ENCODE measurements at regions not wholly inside any gene's neighbourhood (a gene's known extent, or its start where the extent isn't known, plus 50 kb on each side); places are given as distances from the start of the nearest gene placed in this dataset.
"Not testable (repeated sequence)": the region's sequence is repeated elsewhere in the genome, so short reads cannot be mapped to it uniquely, and the experiment has no call there.

- Mint-ChIP-seq H3K27me3 (ENCODE audit: insufficient read depth, unreplicated experiment) (no peaks in the 10 kb centered on the region), H3K9me3 (ENCODE audit: unreplicated experiment) (peaks cover 15% of the 10 kb centered on the region), H3K4me3 (ENCODE audit: unreplicated experiment) (peak overlapping the region; percentile 94), H3K36me3 (ENCODE audit: insufficient read depth, unreplicated experiment) (peaks cover 7% of the 10 kb centered on the region), H3K4me1 (ENCODE audit: low read depth, unreplicated experiment) (peaks cover 13% of the 10 kb centered on the region), H3K27ac (ENCODE audit: unreplicated experiment) (peak overlapping the region; percentile 15)
- intact Hi-C loops (cut with micrococcal nuclease; ENCODE audit: unreplicated experiment) = loop anchor here (5.0 kb wide), 1 partner anchor 470 kb away; no protein-coding TSS in a partner anchor
- POLR2A ChIA-PET = no interaction called here
- BruUV-seq (replicated peaks) = no TSS peak
- TF ChIP-seq CTCF (IDR thresholded peaks at IDR 0.05; ENCODE audit: insufficient read depth in 1 of 2, low read depth in 1 of 2, low read length in 1 of 2, severe bottlenecking in 1 of 2, unreplicated experiment in 1 of 2) = peak; percentile 22 to 31
- peaks cover 4% of the 10 kb centered on the region; the same call in 1 of the 2 replicates for H3K9me3 ChIP-seq
- CTCF ChIA-PET = no interaction called here
- peak in 1 of 2 experiments; percentile 8 for DNase-seq
- H3K36me3 ChIP-seq (ENCODE audit: control insufficient read depth, insufficient read depth, low read length) = no peaks in the 10 kb centered on the region
- 0 out of 2 replicates have a peak, but pooled peaks cover 3% of the 10 kb centered on the region for H3K4me1 ChIP-seq
- no peaks in the 10 kb centered on the region for H3K27me3 ChIP-seq (replicated peaks; ENCODE audit: control insufficient read depth, insufficient read depth, low read length)
- H3K4me3 ChIP-seq (ENCODE audit: low read depth, low read length) = no peak overlapping the region
These were observed 1074.2 kb upstream of the NOVA1 start for GRCh38 chr14:27672047-27672446.

- peak overlapping the region; percentile 41 for H3K4me3 ChIP-seq (ENCODE audit: low read depth, low read length)
- CTCF ChIA-PET; H3K36me3 Mint-ChIP-seq (ENCODE audit: insufficient read depth, unreplicated experiment); H3K9me3 ChIP-seq; H3K36me3 ChIP-seq (ENCODE audit: control insufficient read depth, insufficient read depth, low read length); H3K27me3 ChIP-seq (replicated peaks; ENCODE audit: control insufficient read depth, insufficient read depth, low read length); H3K4me1 ChIP-seq; POLR2A ChIA-PET; H3K27me3 Mint-ChIP-seq (ENCODE audit: insufficient read depth, unreplicated experiment): not testable (repeated sequence)
- Mint-ChIP-seq H3K9me3 (ENCODE audit: unreplicated experiment) (peaks cover 15% of the 10 kb centered on the region), H3K4me1 (ENCODE audit: low read depth, unreplicated experiment) (peaks cover 13% of the 10 kb centered on the region), H3K4me3 (ENCODE audit: unreplicated experiment) (peak overlapping the region; percentile 94), H3K27ac (ENCODE audit: unreplicated experiment) (peak overlapping the region; percentile 94)
- TSS peak; percentile 51 for BruUV-seq (replicated peaks)
- intact Hi-C loops (cut with micrococcal nuclease; ENCODE audit: unreplicated experiment) = loop anchor here (5.0 kb wide), 1 partner anchor 469 kb away; no protein-coding TSS in a partner anchor
- peak; percentile 68 to 78 for DNase-seq
These were observed 1075.2 kb upstream of the NOVA1 start for GRCh38 chr14:27672811-27673737.

GRCh38 chr14:27686137-27686536 is 1080.5 kb upstream of the FOXG1 start:
- no peak for TF ChIP-seq CTCF (IDR thresholded peaks at IDR 0.05; ENCODE audit: insufficient read depth in 1 of 2, low read depth in 1 of 2, low read length in 1 of 2, severe bottlenecking in 1 of 2, unreplicated experiment in 1 of 2)
- intact Hi-C loops (cut with micrococcal nuclease; ENCODE audit: unreplicated experiment) = no loop called here
- Mint-ChIP-seq H3K9me3 (ENCODE audit: unreplicated experiment) (no peaks in the 10 kb centered on the region), H3K4me1 (ENCODE audit: low read depth, unreplicated experiment) (no peaks in the 10 kb centered on the region), H3K4me3 (ENCODE audit: unreplicated experiment) (no peak overlapping the region), H3K36me3 (ENCODE audit: insufficient read depth, unreplicated experiment) (no peaks in the 10 kb centered on the region), H3K27ac (ENCODE audit: unreplicated experiment) (no peak overlapping the region), H3K27me3 (ENCODE audit: insufficient read depth, unreplicated experiment) (peaks cover 2% of the 10 kb centered on the region)
- ChIA-PET POLR2A (no interaction called here), CTCF (no interaction called here)
- no peak for DNase-seq
- Histone ChIP-seq H3K4me3 (ENCODE audit: low read depth, low read length) (no peak overlapping the region), H3K9me3 (no peaks in the 10 kb centered on the region), H3K36me3 (ENCODE audit: control insufficient read depth, insufficient read depth, low read length) (no peaks in the 10 kb centered on the region), H3K4me1 (no peaks in the 10 kb centered on the region), H3K27me3 (replicated peaks; ENCODE audit: control insufficient read depth, insufficient read depth, low read length) (no peaks in the 10 kb centered on the region)
- no TSS peak for BruUV-seq (replicated peaks)

Measured in Caco-2 (cell line).